HFF-Myc (cell line): ENCODE measurements at regions not wholly inside any gene's neighbourhood (a gene's known extent, or its start where the extent isn't known, plus 50 kb on each side); places are given as distances from the start of the nearest gene placed in this dataset.

Source experiments
- DNase-seq: peaks from one replicate; pipeline ENCODE4 v3.0.0-alpha.2; 2011; ENCODE audit warnings: low read depth; ENCODE audit errors: extremely low read depth
- H3K4me3 ChIP-seq: replicated peaks from 2 replicates; pipeline ENCODE4 v1.5.1; 2011; ENCODE audit warnings: low read depth, mild to moderate bottlenecking, control low read depth, low read length
- TF ChIP-seq, protein P1 (sequence below): IDR thresholded peaks from 2 replicates; pipeline ENCODE4 v1.5.1; 2012; ENCODE audit warnings: mild to moderate bottlenecking, low read depth, low read length, control low read depth; ENCODE audit errors: missing control alignments

DNA sequence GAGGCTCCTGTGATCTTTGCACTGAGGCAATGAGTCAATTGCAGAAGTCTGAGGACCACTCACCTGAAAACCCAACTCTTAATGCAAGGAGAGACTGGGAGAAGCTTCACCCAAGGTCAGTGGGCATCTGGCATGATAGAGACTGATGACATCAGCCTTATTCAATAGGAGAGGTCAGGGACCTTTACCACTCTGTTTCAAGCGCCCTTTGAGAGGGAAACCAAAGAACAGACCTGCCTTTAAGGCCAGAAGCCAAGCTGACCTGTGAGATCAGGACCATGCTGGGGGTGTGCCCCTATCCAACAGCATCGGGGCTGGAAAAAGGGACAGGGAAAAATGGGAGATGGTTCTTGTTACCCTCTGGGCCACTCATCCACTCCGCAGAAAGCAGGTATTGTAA is 83.3 kb upstream of the FOXN3 start:
- DNase-seq = no peak
- no peak overlapping the region for H3K4me3 ChIP-seq
- TF ChIP-seq, protein P1, sequence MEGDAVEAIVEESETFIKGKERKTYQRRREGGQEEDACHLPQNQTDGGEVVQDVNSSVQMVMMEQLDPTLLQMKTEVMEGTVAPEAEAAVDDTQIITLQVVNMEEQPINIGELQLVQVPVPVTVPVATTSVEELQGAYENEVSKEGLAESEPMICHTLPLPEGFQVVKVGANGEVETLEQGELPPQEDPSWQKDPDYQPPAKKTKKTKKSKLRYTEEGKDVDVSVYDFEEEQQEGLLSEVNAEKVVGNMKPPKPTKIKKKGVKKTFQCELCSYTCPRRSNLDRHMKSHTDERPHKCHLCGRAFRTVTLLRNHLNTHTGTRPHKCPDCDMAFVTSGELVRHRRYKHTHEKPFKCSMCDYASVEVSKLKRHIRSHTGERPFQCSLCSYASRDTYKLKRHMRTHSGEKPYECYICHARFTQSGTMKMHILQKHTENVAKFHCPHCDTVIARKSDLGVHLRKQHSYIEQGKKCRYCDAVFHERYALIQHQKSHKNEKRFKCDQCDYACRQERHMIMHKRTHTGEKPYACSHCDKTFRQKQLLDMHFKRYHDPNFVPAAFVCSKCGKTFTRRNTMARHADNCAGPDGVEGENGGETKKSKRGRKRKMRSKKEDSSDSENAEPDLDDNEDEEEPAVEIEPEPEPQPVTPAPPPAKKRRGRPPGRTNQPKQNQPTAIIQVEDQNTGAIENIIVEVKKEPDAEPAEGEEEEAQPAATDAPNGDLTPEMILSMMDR = no peak

DNA sequence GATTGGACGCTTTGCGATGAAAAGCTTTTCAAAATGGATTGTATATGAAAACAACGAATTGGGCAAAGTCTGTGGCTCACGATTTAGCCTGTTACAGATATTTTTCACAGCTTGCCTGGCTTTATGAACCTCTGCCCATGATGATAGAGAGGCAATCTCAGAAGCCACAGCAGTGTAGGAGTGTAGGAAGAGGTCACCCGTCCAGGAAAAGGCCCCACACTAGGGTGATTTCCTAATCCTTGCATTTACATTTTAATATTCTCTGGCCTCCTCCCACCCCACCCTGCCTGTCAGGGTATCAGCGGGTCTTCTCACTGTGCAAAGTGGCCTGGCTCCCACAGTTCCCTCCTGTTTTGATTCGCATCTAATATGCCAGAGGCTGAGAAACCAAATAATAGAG is 81.8 kb upstream of the FOXN3 start:
- H3K4me3 ChIP-seq = no peak overlapping the region
- TF ChIP-seq, protein P1 = no peak
- DNase-seq = no peak

DNA sequence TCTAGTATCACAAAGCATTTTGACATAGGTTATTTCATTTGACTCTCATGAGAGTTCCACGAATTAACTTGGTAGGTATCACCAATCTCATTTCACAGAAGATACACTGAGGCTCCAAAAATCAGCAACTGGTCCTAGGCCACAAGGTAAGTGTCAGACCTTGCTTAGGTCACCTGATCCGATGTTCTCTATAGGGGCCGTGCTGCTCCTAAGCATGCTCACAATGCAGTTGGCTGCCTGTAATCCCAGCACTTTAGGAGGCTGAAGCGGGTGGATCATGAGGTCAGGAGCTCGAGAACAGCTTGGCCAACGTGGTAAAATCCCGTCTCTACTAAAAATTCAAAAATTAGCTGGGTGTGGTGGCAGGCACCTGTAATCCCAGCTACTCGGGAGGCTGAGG is 78.7 kb upstream of the FOXN3 start:
- TF ChIP-seq, protein P1 = no peak

DNA sequence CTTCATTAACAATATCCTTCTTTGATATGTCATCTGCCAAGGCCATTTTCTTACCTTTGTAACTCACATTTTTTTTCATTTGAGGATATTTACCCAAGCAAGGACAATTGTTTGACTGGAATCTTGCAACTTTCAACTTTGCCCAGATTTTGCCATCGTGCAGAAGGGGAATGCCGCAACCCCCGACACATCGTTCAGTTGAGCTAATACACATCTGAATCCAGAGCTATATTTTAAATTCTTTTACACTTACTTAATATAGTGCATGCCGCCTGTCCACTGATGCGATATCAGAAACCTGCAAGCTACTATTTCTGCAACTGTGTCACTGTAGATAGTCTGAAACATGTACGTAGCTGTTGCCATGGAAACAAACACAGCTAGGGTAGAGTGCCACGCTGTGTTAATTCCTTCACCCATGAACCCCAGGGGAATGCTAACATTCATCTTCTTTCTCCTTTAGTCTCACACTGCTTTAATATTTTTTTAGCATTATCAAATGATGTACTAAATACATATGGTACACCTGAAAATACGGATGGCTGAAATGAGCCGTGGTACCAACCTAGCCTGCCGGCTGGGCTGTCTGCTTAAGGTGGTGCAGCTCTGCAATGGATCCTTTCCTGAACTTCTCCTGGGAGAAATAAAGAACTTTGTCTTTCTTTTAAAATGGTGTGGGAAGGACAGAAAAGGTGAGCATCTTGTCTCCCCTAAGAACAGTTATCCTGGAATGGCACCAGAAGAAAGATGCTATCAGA is 77.0 kb upstream of the FOXN3 start:
- no peak for DNase-seq
- TF ChIP-seq, protein P1 = no peak
- H3K4me3 ChIP-seq = no peak overlapping the region

More for the DNA sequence above, 78.7 kb upstream of the FOXN3 start:
- DNase-seq = no peak
- no peak overlapping the region for H3K4me3 ChIP-seq

DNA sequence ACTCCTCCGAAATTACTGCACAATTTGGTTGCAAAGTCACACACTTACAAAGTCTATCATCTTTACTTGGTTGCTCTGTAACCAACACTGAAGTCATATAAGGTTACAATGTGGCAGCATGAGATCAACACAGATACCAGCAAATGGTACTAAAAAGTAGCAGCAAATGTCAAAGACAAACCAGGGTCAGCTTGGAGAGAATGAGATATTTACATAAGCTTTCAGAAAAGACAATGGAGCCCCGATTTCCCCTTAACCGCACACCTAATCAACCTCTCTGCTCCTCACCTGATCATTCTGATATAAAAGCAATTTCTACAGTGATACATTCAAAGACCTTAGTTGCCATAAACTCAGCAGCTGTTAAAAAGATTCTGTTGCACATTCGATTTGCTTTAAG is 76.4 kb upstream of the FOXN3 start:
- no peak overlapping the region for H3K4me3 ChIP-seq
- no peak for DNase-seq
- TF ChIP-seq, protein P1 = no peak

DNA sequence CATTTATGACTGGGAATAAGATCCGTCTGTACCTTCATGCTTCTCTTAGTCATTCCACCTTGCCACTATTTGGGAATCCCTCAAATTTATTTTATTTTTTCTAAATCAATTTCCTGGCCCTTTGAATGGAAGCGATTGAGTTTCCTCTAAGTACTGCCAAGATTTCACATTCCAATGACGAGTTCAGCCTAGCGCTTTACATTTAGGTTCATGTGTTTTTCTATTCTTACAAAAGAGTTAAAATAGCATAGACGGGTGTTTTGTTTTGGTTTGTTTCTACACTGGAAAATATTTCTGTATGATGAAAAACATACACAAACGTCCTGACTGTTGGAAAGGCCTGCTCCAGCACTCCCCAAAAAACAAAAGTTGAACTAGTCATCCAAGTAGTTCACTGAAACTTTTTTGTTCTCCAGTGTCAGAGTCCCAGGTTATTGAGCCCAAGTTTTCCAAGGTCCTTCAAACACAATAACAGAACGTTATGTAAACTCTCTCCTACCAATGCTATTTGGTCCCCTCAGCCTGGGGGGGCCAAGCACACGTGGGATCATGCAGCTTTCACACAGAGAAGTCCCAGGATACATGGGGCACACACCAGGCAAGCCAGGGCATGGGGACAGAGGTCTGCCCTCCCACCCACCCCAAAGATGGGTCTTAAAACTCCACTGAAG is 74.8 kb upstream of the FOXN3 start:
- H3K4me3 ChIP-seq = no peak overlapping the region

More for the DNA sequence above, 74.8 kb upstream of the FOXN3 start:
- TF ChIP-seq, protein P1 = no peak
- DNase-seq = no peak
